Colonic mucosa (tissue), 4 donors: ENCODE measurements at regions not wholly inside any gene's neighbourhood (a gene's known extent, or its start where the extent isn't known, plus 50 kb on each side); places are given as distances from the start of the nearest gene placed in this dataset.

Experiments used
- DNase-seq: peaks from one replicate; pipeline ENCODE4 v3.0.0-alpha.2; 2020
- H3K27ac ChIP-seq: fragments of 200-600 bp; one replicate; pipeline ENCODE4 v1.8.0; 2021
- H3K27me3 ChIP-seq: fragments of 200-600 bp; one replicate; pipeline ENCODE4 v1.8.0; 2021
- H3K36me3 ChIP-seq: fragments of 200-600 bp; one replicate; pipeline ENCODE4 v1.8.0; 2021
- H3K4me1 ChIP-seq: fragments of 200-600 bp; one replicate; pipeline ENCODE4 v1.8.0; 2021; ENCODE audit warnings: mild to moderate bottlenecking
- H3K4me3 ChIP-seq: fragments of 200-600 bp; one replicate; pipeline ENCODE4 v1.8.0; 2021
- H3K9ac ChIP-seq, 2 donors: one replicate each; pipeline ENCODE4 v1.7.0; 2013; ENCODE audit warnings: control low read depth in 2 of 2, low read depth in 2 of 2, low read length in 2 of 2
- H3K9me3 ChIP-seq: fragments of 200-600 bp; one replicate; pipeline ENCODE4 v1.8.0; 2021
- CTCF ChIP-seq: fragments of 200-600 bp; IDR thresholded peaks from one replicate; pipeline ENCODE4 v1.8.0; 2022; ENCODE audit warnings: antibody characterized with exemption, mild to moderate bottlenecking
- intact Hi-C: fragments of 100-400 bp; cut with DNase I; formaldehyde crosslinking; loops from one replicate; pipeline ENCODE4 v1.14.1; 2022
- donor health status: healthy.
- donor health status: DM: no; HTN: no; CAD: no.
- donor health status: DM: no; HTN: no; CAD: no.

DNA sequence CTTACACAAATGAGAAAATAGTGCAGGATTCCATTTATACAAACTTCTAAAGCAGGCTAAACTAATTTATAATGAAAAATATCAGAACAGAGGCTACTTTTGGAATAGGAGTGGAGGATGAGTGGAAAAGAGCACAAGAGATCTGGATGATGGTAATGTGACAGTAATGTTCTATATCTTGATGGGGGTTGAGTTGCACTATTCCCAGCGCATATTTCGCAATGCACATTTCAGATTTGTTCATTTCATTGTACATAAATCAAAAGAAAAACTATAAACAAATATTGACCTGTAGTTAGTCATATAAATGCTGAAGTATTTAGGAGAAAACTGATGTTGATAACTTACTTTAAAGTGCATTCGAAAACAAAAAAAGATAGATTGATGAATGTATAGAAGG is 177.0 kb upstream of the MAOA start:
- DNase-seq: no peak
- no peaks in the 10 kb centered on the region for H3K9me3 ChIP-seq
- no peak overlapping the region for H3K27ac ChIP-seq
- no peaks in the 10 kb centered on the region for H3K36me3 ChIP-seq
- no peak for TF ChIP-seq CTCF
- H3K4me3 ChIP-seq: no peak overlapping the region
- no peaks in the 10 kb centered on the region for H3K27me3 ChIP-seq
- H3K9ac ChIP-seq: no peak overlapping the region
- intact Hi-C loops: no loop called here
- no peaks in the 10 kb centered on the region for H3K4me1 ChIP-seq

GRCh38 chrX:43479850-43480249 is 176.2 kb upstream of the MAOA start:
- no peak for DNase-seq
- no peaks in the 10 kb centered on the region for H3K4me1 ChIP-seq
- H3K27ac ChIP-seq: no peak overlapping the region
- no peaks in the 10 kb centered on the region for H3K36me3 ChIP-seq
- no peak for TF ChIP-seq CTCF
- H3K9me3 ChIP-seq: no peaks in the 10 kb centered on the region
- H3K27me3 ChIP-seq: no peaks in the 10 kb centered on the region
- no peak overlapping the region for H3K9ac ChIP-seq
- intact Hi-C loops: no loop called here
- no peak overlapping the region for H3K4me3 ChIP-seq

- no peak for TF ChIP-seq CTCF
- intact Hi-C loops: no loop called here
- H3K9ac ChIP-seq: no peak overlapping the region
These were observed 174.5 kb upstream of the MAOA start for GRCh38 chrX:43481576-43481975.

DNA sequence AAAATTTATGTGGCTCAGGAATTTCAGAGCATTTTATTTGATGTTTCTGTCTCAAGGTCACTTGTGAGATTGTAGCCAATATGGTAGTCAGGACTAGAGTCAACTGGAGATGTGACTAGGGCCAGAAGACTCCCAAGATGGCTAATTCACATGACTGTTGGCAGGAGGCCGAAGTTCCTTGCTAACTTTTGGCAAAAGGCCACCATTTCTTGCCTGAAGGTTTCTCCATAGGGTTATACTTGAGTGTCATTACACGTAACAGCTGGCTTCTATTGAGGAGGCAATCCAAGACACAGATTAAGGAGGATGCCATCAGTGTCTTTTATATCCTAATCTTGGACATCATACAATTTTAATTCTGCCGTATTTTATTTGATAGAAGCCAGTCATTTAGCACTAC is 162.3 kb upstream of the MAOA start:
- Histone ChIP-seq H3K36me3 (no peaks in the 10 kb centered on the region), H3K4me3 (no peak overlapping the region), H3K4me1 (no peaks in the 10 kb centered on the region), H3K9ac (no peak overlapping the region), H3K27ac (no peak overlapping the region), H3K9me3 (no peaks in the 10 kb centered on the region), H3K27me3 (no peaks in the 10 kb centered on the region)
- TF ChIP-seq CTCF: no peak
- no peak for DNase-seq
- intact Hi-C loops: no loop called here

More at GRCh38 chrX:43481576-43481975, 174.5 kb upstream of the MAOA start:
- H3K4me3 ChIP-seq: no peak overlapping the region
- H3K4me1 ChIP-seq: no peaks in the 10 kb centered on the region
- no peaks in the 10 kb centered on the region for H3K9me3 ChIP-seq
- no peaks in the 10 kb centered on the region for H3K27me3 ChIP-seq
- H3K36me3 ChIP-seq: no peaks in the 10 kb centered on the region
- DNase-seq: no peak
- H3K27ac ChIP-seq: no peak overlapping the region

DNA sequence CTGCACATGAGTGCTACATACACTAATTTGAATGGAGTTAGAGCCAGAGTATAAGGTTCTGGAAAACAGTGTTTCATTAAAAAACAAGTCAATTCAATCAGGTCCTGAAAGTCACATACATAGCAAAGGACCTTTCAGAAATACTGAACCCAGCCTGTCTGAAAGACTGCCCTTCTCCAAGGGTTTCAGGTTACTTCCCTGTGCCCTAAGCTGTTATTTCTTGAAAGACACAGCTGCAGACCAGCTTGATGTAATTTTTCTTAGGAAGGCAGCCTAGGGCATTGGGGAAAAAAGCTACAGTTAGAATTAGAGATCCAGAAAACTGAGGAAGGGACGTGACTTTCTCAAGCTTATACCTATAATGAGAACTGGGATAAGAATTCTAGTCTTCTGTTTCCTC is 155.9 kb upstream of the MAOA start:
- H3K27me3 ChIP-seq: no peaks in the 10 kb centered on the region
- H3K9me3 ChIP-seq: no peaks in the 10 kb centered on the region
- intact Hi-C loops: no loop called here
- no peak overlapping the region for H3K4me3 ChIP-seq
- H3K4me1 ChIP-seq: no peaks in the 10 kb centered on the region
- no peak overlapping the region for H3K27ac ChIP-seq
- no peak for TF ChIP-seq CTCF
- H3K9ac ChIP-seq: no peak overlapping the region
- DNase-seq: no peak
- no peaks in the 10 kb centered on the region for H3K36me3 ChIP-seq
